ENCODE measurements at regions not wholly inside any gene's neighbourhood (a gene's known extent, or its start where the extent isn't known, plus 50 kb on each side); places are given as distances from the start of the nearest gene placed in this dataset.

DNA sequence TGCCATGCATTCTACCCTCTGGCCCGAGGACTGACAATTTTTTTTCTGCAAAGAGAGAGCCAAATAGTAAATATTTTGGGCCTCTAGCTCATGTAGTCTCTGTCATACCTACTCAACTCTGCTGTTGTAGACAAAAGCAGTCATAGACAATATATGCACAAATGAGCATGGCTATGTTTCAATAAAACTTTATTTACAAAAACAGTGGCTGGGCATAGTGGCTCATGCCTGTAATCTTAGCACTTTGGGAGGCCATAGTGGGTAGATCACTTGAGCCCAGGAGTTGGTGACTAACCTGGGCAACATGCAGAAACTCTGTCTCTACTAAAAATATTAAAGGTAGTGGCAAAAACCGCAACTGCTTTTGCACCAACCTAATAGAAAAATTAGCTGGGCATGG, 153.7 kb upstream of the BTG1 start:
- TF ChIP-seq, protein P1, sequence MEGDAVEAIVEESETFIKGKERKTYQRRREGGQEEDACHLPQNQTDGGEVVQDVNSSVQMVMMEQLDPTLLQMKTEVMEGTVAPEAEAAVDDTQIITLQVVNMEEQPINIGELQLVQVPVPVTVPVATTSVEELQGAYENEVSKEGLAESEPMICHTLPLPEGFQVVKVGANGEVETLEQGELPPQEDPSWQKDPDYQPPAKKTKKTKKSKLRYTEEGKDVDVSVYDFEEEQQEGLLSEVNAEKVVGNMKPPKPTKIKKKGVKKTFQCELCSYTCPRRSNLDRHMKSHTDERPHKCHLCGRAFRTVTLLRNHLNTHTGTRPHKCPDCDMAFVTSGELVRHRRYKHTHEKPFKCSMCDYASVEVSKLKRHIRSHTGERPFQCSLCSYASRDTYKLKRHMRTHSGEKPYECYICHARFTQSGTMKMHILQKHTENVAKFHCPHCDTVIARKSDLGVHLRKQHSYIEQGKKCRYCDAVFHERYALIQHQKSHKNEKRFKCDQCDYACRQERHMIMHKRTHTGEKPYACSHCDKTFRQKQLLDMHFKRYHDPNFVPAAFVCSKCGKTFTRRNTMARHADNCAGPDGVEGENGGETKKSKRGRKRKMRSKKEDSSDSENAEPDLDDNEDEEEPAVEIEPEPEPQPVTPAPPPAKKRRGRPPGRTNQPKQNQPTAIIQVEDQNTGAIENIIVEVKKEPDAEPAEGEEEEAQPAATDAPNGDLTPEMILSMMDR (IDR thresholded peaks at IDR 0.05; ENCODE audit: low read length), result no peak
- no peak for TF ChIP-seq EZH2 (optimal IDR thresholded peaks at IDR 0.05; ENCODE audit: low read depth, low read length)
- no peak for TF ChIP-seq EZH2phosphoT487 (IDR thresholded peaks at IDR 0.05; ENCODE audit: low read length)
